ENCODE measurements at regions not wholly inside any gene's neighbourhood (a gene's known extent, or its start where the extent isn't known, plus 50 kb on each side); places are given as distances from the start of the nearest gene placed in this dataset.

GRCh38 chr6:79781916-79782315, 150.8 kb downstream of the SH3BGRL2 start:
- DNase-seq (ENCODE audit: low spot score in 2 of 2) (no peak), ATAC-seq (replicated peaks; ENCODE audit: extremely low read depth, poor library complexity, severe bottlenecking) (no peak)
- Mint-ChIP-seq H3K4me3 (no peak overlapping the region), H3K9me3 (no peaks in the 10 kb centered on the region), H3K27ac (ENCODE audit: low read depth) (no peak overlapping the region), H3K4me1 (peaks cover 7% of the 10 kb centered on the region), H3K27me3 (no peaks in the 10 kb centered on the region), H3K36me3 (ENCODE audit: insufficient read depth) (no peaks in the 10 kb centered on the region)

GRCh38 chr6:79780881-79781280, 149.8 kb downstream of the SH3BGRL2 start:
- ATAC-seq (replicated peaks; ENCODE audit: extremely low read depth, poor library complexity, severe bottlenecking), result no peak
- Mint-ChIP-seq H3K27me3 (no peaks in the 10 kb centered on the region), H3K27ac (ENCODE audit: low read depth) (no peak overlapping the region)

GRCh38 chr6:79778816-79779215, 147.7 kb downstream of the SH3BGRL2 start:
- H3K9me3 Mint-ChIP-seq, result no peaks in the 10 kb centered on the region
- no peak for DNase-seq (ENCODE audit: low spot score in 2 of 2)
- H3K27me3 Mint-ChIP-seq, result no peaks in the 10 kb centered on the region
- no peak for ATAC-seq (replicated peaks; ENCODE audit: extremely low read depth, poor library complexity, severe bottlenecking)
- no peak overlapping the region for H3K4me3 Mint-ChIP-seq
- peaks cover 7% of the 10 kb centered on the region for H3K4me1 Mint-ChIP-seq
- H3K27ac Mint-ChIP-seq (ENCODE audit: low read depth), result no peak overlapping the region
- H3K36me3 Mint-ChIP-seq (ENCODE audit: insufficient read depth), result no peaks in the 10 kb centered on the region

More at GRCh38 chr6:79780881-79781280, 149.8 kb downstream of the SH3BGRL2 start:
- Mint-ChIP-seq H3K4me1 (peaks cover 7% of the 10 kb centered on the region), H3K4me3 (no peak overlapping the region), H3K9me3 (no peaks in the 10 kb centered on the region), H3K36me3 (ENCODE audit: insufficient read depth) (no peaks in the 10 kb centered on the region)
- no peak for DNase-seq (ENCODE audit: low spot score in 2 of 2)

DNA sequence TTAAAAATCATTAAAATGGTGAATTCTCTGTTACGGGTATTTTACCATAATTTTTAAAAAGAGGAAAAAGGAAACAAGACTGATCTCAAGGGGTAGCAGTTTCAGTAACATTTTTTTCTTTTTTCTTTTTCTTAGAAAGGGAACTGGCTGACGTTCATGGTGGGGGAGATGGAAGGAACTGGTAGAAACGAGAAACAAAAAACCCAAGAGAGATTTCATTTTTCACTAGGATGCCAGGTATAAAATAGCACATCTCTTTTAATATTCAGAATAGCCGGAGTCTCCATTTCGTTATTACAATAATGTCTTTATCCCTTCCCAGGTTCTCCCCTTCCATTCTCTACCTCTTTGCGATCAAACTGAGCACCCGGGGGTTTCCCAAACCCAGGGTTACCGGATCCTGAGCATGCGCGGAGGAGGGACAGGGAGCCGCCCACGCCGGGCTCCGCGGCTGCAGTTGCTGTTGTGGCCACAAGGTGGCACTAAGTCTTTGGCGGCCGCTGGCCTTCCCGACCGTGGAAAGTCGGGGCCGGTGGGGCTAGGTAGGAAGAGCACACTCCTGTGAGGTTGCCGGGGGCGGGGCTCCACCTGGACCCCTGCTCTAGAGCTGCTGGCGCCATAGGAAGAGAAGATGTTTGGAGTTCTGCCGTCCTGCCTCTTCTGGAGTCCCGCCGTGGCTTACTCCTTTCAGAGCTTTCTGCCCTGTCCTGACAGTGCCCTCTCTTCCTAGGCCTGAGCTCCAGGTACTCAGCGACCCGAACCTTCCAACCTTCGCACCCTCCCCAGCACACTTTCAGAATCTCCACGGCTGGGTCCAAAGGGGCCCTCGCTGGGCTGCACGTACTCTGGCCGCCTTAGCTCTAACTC, 146.8 kb downstream of the SH3BGRL2 start:
- ATAC-seq (replicated peaks; ENCODE audit: extremely low read depth, poor library complexity, severe bottlenecking) (peak; percentile 80), DNase-seq (ENCODE audit: low spot score in 2 of 2) (peak; percentile 69)
- Mint-ChIP-seq H3K4me3 (peak overlapping the region; percentile 53), H3K4me1 (peaks cover 7% of the 10 kb centered on the region), H3K36me3 (ENCODE audit: insufficient read depth) (no peaks in the 10 kb centered on the region), H3K27ac (ENCODE audit: low read depth) (no peak overlapping the region), H3K27me3 (no peaks in the 10 kb centered on the region), H3K9me3 (no peaks in the 10 kb centered on the region)

DNA sequence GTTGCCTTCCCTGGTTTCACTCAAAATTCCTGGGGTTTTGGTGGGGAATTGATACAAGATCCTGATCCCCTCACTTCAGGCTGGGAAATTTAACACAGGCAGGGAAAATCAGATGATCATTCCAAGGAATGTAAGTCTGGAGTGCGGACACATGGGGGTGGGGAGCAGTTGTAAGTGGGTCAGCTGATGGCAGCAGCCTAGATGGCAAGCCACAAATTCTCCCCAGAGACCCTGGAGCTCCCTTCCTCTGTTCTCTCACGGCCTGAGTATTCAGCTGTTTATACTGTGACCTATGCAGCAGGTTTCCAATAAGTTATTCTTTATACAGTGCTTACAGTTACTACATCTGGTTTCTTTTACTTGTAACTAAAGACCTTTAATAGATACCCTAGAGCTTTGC, 144.9 kb downstream of the SH3BGRL2 start:
- ATAC-seq (replicated peaks; ENCODE audit: extremely low read depth, poor library complexity, severe bottlenecking) (no peak), DNase-seq (ENCODE audit: low spot score in 2 of 2) (no peak)
- peaks cover 7% of the 10 kb centered on the region for H3K4me1 Mint-ChIP-seq
- no peaks in the 10 kb centered on the region for H3K9me3 Mint-ChIP-seq
- H3K27ac Mint-ChIP-seq (ENCODE audit: low read depth), result no peak overlapping the region
- no peak overlapping the region for H3K4me3 Mint-ChIP-seq
- no peaks in the 10 kb centered on the region for H3K27me3 Mint-ChIP-seq
- H3K36me3 Mint-ChIP-seq (ENCODE audit: insufficient read depth), result no peaks in the 10 kb centered on the region

DNA sequence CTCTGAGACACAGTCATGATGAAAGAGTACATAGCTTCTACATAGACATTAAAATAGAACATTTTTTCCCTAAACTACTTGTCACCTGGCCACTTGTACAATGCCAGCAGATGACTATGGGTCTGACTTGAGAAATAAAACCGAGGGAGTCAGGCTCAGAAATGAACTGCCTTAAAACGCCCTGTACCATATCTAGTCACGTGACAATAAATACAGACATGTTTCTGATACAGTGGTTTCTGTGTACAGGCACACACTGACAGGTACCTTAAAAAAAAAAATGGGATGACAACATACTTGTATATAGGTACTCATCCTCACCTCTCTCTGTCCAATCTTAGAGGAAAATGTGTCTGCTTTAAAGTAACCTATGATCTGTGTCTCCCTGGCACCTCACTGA, 144.1 kb downstream of the SH3BGRL2 start:
- DNase-seq (ENCODE audit: low spot score in 2 of 2), result no peak
- Mint-ChIP-seq H3K36me3 (ENCODE audit: insufficient read depth) (no peaks in the 10 kb centered on the region), H3K4me3 (no peak overlapping the region), H3K27me3 (no peaks in the 10 kb centered on the region), H3K9me3 (no peaks in the 10 kb centered on the region), H3K27ac (ENCODE audit: low read depth) (no peak overlapping the region), H3K4me1 (peaks cover 7% of the 10 kb centered on the region)
- no peak for ATAC-seq (replicated peaks; ENCODE audit: extremely low read depth, poor library complexity, severe bottlenecking)

- Mint-ChIP-seq H3K27ac (ENCODE audit: low read depth) (no peak overlapping the region), H3K36me3 (ENCODE audit: insufficient read depth) (no peaks in the 10 kb centered on the region), H3K27me3 (peaks cover 30% of the 10 kb centered on the region), H3K9me3 (peaks cover 5% of the 10 kb centered on the region), H3K4me1 (no peaks in the 10 kb centered on the region), H3K4me3 (no peak overlapping the region)
- ATAC-seq (replicated peaks; ENCODE audit: extremely low read depth, poor library complexity, severe bottlenecking), result no peak
- no peak for DNase-seq (ENCODE audit: low spot score in 2 of 2)
These were observed 133.6 kb downstream of the SH3BGRL2 start for GRCh38 chr6:79764747-79765146.

- no peak overlapping the region for H3K4me3 Mint-ChIP-seq
- H3K27ac Mint-ChIP-seq (ENCODE audit: low read depth), result no peak overlapping the region
- ATAC-seq (replicated peaks; ENCODE audit: extremely low read depth, poor library complexity, severe bottlenecking), result no peak
- no peaks in the 10 kb centered on the region for H3K9me3 Mint-ChIP-seq
- no peaks in the 10 kb centered on the region for H3K36me3 Mint-ChIP-seq (ENCODE audit: insufficient read depth)
- H3K27me3 Mint-ChIP-seq, result peaks cover 45% of the 10 kb centered on the region
- no peaks in the 10 kb centered on the region for H3K4me1 Mint-ChIP-seq
- no peak for DNase-seq (ENCODE audit: low spot score in 2 of 2)
These were observed 132.2 kb downstream of the SH3BGRL2 start for GRCh38 chr6:79763301-79763700.

DNA sequence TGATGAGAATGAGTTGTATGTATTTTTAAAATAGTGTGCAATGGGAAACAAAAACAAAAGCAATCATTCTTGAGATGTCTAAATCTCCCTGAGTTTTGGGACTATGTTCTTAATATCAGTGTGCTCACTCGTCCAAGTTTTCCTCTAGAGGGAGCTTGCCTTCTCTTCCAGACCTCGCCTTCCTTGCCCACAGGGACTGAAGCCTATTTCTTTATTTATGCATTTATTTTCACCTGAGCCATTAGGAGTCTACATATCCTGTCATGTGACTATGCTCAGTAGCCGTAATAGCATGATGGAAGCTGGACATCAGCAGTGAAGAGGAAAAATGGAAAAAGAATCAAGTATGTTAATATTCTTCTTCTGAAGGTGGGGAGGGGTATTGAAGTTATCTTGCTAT, 131.2 kb downstream of the SH3BGRL2 start:
- Mint-ChIP-seq H3K27ac (ENCODE audit: low read depth) (no peak overlapping the region), H3K4me3 (no peak overlapping the region), H3K36me3 (ENCODE audit: insufficient read depth) (no peaks in the 10 kb centered on the region), H3K4me1 (no peaks in the 10 kb centered on the region), H3K27me3 (peaks cover 44% of the 10 kb centered on the region), H3K9me3 (no peaks in the 10 kb centered on the region)
- DNase-seq (ENCODE audit: low spot score in 2 of 2), result no peak
- no peak for ATAC-seq (replicated peaks; ENCODE audit: extremely low read depth, poor library complexity, severe bottlenecking)

DNA sequence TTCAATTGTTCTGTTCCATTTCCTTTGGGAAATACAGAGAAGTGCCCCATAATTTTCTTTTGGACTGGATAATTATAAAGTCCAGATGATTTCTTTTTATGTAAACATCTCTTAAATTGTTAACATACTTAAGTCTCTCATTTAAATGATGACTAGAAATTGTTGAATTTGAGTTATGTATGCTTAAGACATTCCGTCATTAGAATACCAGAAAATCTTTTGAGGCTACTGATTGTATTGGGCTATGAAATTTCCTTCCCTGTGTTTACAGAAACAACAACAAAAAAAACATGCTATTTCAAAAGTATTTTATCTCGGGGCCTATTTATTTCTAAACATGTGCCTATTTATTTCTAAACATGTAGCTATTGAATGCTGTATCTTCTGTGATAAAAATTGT, 125.4 kb downstream of the SH3BGRL2 start:
- no peaks in the 10 kb centered on the region for H3K36me3 Mint-ChIP-seq (ENCODE audit: insufficient read depth)
- H3K9me3 Mint-ChIP-seq, result no peaks in the 10 kb centered on the region
- no peak overlapping the region for H3K4me3 Mint-ChIP-seq
- no peak for DNase-seq (ENCODE audit: low spot score in 2 of 2)
- no peak for ATAC-seq (replicated peaks; ENCODE audit: extremely low read depth, poor library complexity, severe bottlenecking)
- no peaks in the 10 kb centered on the region for H3K4me1 Mint-ChIP-seq
- H3K27ac Mint-ChIP-seq (ENCODE audit: low read depth), result no peak overlapping the region
- H3K27me3 Mint-ChIP-seq, result peaks cover 42% of the 10 kb centered on the region

GRCh38 chr6:79755967-79756366, 124.8 kb downstream of the SH3BGRL2 start:
- Mint-ChIP-seq H3K27ac (ENCODE audit: low read depth) (no peak overlapping the region), H3K4me3 (no peak overlapping the region), H3K36me3 (ENCODE audit: insufficient read depth) (no peaks in the 10 kb centered on the region), H3K27me3 (peaks cover 47% of the 10 kb centered on the region), H3K4me1 (no peaks in the 10 kb centered on the region), H3K9me3 (no peaks in the 10 kb centered on the region)
- DNase-seq (ENCODE audit: low spot score in 2 of 2) (no peak), ATAC-seq (replicated peaks; ENCODE audit: extremely low read depth, poor library complexity, severe bottlenecking) (no peak)
